GM19025 (cell line): ENCODE measurements at regions not wholly inside any gene's neighbourhood (a gene's known extent, or its start where the extent isn't known, plus 50 kb on each side); places are given as distances from the start of the nearest gene placed in this dataset.
"Not testable (repeated sequence)": the region's sequence is repeated elsewhere in the genome, so short reads cannot be mapped to it uniquely, and the experiment has no call there.

Experiments
- ATAC-seq: cut with Tn5 transposase; IDR thresholded peaks from one replicate; pipeline ENCODE4 v1.9.1; 2021; ENCODE audit warnings: mild to moderate bottlenecking, low read depth, moderate library complexity; ENCODE audit not compliant: unreplicated experiment

- ATAC-seq: no peak
These were observed 179.2 kb upstream of the PHACTR1 start for GRCh38 chr6:12537389-12537788.

DNA sequence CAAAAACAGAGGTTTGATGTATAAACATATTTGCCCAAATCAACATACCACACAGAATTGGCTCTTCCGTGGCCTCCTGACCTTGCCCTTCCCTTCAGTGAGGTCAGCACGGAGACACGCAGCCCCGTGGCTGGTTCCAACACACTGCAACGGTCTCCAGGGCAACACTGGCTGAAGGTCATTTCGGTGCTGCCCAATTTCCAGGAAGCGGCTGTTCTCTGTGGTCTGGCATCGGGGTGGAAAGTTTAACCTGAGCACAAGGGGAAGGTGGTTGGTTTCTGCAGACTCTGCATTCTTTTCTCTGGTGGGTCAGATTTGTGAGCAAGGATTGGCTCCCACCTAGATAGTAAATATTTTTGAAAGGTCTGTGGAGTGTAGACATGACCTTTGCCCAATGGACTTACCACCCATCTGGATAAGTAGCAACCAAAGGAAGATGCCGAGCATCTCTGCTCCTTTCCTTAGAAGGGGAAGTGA lies 177.6 kb upstream of the PHACTR1 start:
- no peak for ATAC-seq

DNA sequence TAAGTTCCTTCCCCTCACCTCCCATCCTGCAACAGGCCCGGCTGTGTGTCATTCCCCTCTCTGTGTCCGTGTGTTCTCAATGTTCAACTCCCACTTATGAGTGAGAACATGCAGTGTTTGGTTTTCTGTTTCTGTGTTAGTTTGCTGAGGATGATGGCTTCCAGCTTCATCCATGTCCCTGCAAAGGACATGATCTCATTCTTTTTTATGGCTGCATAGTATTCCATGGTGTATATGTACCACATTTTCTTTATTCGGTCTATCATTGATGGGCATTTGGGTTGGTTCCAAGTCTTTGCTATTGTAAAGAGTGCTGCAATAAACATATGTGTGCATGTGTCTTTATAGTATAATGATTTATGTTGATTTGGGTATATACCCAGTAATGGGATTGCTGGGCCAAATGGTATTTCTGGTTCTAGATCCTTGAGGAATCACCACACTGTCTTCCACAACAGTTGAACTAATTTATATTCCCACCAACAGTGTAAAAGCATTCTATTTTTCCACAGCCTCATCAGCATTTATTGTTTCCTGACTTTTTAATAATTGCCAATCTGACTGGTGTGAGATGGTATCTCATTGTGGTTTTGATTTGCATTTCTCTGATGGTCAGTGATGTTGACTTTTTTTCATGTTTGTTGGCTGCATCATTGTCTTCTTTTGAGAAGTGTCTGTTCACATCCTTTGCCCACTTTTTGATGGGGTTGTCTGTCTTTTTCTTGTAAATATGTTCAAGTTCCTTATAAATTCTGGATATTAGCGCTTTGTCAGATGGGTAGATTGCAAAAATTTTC lies 174.1 kb upstream of the PHACTR1 start:
- not testable (repeated sequence) for ATAC-seq

DNA sequence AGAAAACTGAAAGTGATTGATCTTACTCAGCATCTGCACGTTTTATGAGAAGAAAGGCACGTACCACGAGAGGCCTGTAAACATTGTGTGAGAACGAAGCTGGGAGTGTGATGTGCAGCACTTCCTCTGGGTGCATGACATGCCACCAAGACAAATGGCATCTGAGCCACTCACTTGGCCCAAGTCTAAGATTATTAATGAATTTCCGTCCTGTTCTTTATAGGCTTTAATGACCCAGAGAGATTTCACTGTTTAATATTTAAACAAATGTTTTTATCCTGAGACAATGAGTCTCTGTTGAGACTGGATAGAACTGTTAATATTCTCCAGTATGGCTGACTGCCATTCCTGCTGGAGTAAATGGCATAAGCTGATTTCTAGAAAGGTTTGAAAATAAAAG lies 172.6 kb upstream of the PHACTR1 start:
- no peak for ATAC-seq

GRCh38 chr6:12544821-12545565 lies 171.6 kb upstream of the PHACTR1 start:
- no peak for ATAC-seq

DNA sequence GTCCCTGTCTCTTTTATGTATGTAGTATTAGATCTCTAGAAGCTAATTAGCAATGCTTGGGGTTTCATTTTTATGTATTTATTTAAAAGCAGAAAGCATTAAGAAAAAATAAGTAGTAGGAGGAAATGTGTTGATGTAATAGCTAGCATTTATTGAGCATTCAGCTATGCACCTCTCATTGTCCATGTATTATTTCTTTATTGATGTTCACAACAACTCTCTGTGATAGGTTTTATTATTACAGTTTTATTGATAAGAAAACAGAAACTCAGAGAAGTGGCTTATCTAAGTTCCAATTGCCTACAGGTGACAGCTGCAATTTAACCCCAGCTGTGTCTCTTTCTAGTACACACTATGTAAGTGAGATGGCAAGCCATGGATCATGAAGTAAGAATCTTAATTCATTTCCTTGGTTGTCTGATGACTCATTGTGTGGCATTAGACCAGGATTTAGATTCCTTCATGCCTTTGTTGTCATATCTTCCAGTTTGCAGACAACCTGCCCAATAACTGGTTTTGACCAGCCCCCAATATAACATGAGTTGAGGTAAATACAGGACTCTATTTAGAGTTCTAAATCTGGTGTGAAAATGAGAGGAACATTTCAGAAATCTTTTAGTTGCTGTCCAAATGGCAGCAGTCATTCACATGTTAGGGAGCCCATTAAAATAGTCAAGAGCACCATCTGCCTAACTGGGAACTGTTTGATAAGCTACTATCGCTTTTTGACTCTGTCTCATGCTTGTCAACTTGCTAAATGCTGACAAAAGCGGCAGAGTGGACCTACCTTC lies 170.8 kb upstream of the PHACTR1 start:
- no peak for ATAC-seq

GRCh38 chr6:12546410-12547002 lies 170.1 kb upstream of the PHACTR1 start:
- ATAC-seq: no peak

GRCh38 chr6:12548526-12548925 lies 168.0 kb upstream of the PHACTR1 start:
- ATAC-seq: no peak

GRCh38 chr6:12549445-12549844 lies 167.1 kb upstream of the PHACTR1 start:
- ATAC-seq: not testable (repeated sequence)

DNA sequence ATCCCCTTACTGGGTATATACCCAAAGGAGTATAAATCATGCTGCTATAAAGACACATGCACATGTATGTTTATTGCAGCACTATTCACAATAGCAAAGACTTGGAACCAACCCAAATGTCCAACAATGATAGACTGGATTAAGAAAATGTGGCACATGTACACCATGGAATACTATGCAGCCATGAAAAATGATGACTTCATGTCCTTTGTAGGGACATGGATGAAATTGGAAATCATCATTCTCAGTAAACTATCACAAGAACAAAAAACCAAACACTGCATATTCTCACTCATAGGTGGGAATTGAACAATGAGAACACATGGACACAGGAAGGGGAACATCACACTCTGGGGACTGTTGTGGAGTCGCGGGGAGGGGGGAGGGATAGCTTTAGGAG lies 161.7 kb upstream of the PHACTR1 start:
- not testable (repeated sequence) for ATAC-seq

DNA sequence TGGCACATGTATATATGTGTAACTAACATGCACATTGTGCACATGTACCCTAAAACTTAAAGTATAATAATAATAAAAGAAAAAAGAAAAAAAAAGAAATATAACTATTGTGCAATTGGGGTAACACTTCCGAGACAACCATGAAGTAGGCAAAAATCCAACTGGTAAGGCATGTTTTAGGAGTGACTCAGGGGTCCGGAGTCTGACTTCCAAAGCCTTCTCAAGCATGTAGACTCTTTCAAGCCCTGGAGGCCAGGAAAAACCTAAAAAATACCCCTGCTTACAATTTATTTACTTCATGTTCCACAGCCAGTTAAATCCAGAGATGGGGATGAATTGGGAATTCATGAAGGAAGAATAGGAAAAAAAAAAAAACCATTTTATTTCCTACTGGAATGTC lies 161.3 kb upstream of the PHACTR1 start:
- no peak for ATAC-seq

- no peak for ATAC-seq
These were observed 160.8 kb upstream of the PHACTR1 start for GRCh38 chr6:12555781-12556180.

DNA sequence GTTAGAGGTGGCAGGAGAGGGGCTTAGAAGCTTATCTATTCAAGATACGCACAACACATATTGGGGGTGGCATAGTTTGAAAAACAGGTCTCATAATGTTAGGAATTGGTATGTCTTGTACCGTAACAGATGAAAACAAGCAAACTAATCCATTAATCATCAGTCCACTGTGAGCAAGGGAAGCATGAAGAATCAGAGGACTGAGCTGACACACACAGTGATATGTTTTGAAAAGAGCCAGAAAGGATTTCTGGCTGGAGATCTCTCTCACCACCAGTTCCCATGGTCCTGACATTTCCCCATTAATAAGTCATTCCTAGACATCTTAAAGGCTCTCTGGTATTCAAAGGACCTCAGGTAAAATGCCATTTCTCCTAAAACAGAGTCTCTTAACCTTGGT lies 158.8 kb upstream of the PHACTR1 start:
- no peak for ATAC-seq

- no peak for ATAC-seq
These were observed 156.3 kb upstream of the PHACTR1 start for GRCh38 chr6:12560315-12560714.

DNA sequence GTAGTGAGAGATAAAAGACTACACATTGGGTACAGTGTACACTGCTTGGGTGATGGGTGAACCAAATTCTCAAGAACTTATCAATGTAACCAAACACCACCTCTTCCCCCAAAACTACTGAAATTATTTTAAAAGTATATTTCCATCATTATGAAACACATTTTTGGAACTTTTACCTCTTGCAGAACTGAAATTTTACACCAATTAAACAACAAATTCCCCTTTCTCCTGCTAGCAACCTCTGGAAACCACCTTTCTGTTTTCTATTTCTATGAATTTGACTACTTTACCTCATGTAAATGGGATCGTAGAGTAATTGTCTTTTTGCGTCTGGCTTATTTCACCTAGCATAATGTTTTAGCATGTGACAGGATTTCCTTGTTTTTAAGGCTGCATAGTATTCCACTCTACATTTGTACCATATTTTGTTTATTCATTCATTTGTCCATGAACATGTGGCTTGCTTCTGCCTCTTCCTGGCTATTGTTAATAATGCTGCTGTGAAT lies 149.9 kb upstream of the PHACTR1 start:
- ATAC-seq: no peak

- no peak for ATAC-seq
These were observed 148.9 kb upstream of the PHACTR1 start for GRCh38 chr6:12567682-12568081.

DNA sequence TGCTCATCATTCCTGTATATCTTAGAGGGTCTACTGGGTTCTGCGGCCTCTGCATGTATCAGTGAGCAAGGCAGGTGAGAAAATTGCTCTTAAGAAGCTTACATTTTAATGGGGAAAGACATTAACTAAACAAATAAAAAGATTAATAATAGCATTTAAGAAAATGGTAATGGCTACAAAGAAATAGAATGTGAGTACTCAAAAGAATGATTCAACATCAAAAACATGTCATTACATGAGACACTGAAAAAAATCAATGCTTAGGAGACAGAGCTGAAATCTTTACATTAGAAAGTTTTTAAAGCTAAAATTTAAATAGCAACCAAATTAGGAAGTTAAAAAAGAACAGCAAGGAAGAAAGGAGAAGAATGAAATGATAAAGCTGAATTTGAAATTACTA lies 146.9 kb upstream of the PHACTR1 start:
- ATAC-seq: no peak

DNA sequence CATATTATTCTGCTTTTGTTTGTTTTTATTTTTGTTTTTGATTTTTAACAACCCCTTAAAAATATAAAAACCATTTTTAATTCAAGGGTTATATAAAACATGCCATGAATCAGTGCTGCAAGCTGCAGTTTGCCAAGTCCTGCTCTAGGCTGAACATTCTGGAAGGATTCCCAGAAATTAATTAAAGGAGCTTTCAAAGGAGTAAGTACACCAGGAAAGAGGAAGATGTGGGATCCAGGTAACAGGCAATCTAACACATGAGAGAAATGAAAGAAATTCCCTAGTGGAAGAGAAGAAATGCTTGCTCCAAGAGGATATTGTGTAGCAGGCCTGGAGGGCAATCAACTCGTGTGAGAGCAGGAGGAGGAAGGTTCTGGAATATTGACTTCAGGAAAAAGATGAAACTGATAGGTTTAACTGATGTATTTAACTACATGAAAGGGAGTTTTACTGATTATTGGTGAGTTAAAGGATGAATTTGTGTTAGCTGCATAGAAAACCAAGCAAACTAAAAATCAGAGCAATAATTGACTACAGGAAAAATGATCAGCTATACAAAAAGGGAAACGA lies 146.0 kb upstream of the PHACTR1 start:
- no peak for ATAC-seq

GRCh38 chr6:12572896-12573827 lies 143.4 kb upstream of the PHACTR1 start:
- no peak for ATAC-seq
